ENCODE measurements at regions not wholly inside any gene's neighbourhood (a gene's known extent, or its start where the extent isn't known, plus 50 kb on each side); places are given as distances from the start of the nearest gene placed in this dataset.

- Histone ChIP-seq H3K36me3 (ENCODE audit: low read depth, missing control alignments) (no peaks in the 10 kb centered on the region), H3K4me3 (no peak overlapping the region), H3K9me3 (no peaks in the 10 kb centered on the region), H3K4me1 (no peaks in the 10 kb centered on the region), H3K27ac (no peak overlapping the region), H3K27me3 (no peaks in the 10 kb centered on the region)
- peak; percentile 26 for DNase-seq
- 38% methylated on average over 2 of the region's 2 CpGs for WGBS, 2 donors
- intact Hi-C loops (cut with DNase I; ENCODE audit: low total_unique reads), result no loop called here
- TF ChIP-seq, protein P1, sequence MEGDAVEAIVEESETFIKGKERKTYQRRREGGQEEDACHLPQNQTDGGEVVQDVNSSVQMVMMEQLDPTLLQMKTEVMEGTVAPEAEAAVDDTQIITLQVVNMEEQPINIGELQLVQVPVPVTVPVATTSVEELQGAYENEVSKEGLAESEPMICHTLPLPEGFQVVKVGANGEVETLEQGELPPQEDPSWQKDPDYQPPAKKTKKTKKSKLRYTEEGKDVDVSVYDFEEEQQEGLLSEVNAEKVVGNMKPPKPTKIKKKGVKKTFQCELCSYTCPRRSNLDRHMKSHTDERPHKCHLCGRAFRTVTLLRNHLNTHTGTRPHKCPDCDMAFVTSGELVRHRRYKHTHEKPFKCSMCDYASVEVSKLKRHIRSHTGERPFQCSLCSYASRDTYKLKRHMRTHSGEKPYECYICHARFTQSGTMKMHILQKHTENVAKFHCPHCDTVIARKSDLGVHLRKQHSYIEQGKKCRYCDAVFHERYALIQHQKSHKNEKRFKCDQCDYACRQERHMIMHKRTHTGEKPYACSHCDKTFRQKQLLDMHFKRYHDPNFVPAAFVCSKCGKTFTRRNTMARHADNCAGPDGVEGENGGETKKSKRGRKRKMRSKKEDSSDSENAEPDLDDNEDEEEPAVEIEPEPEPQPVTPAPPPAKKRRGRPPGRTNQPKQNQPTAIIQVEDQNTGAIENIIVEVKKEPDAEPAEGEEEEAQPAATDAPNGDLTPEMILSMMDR (IDR thresholded peaks at IDR 0.05), result no peak
- TF ChIP-seq POLR2A (IDR thresholded peaks at IDR 0.05), result no peak
These were observed 63.7 kb upstream of the COL21A1 start for GRCh38 chr6:56311061-56311460.

- Histone ChIP-seq H3K27ac (no peak overlapping the region), H3K4me3 (no peak overlapping the region), H3K27me3 (no peaks in the 10 kb centered on the region), H3K4me1 (no peaks in the 10 kb centered on the region), H3K9me3 (no peaks in the 10 kb centered on the region), H3K36me3 (ENCODE audit: low read depth, missing control alignments) (no peaks in the 10 kb centered on the region)
- intact Hi-C loops (cut with DNase I; ENCODE audit: low total_unique reads), result no loop called here
- no peak for DNase-seq
- WGBS, 2 donors, result 43 to 68% methylated on average over 1 of the region's 1 CpG
- TF ChIP-seq, protein P1 (IDR thresholded peaks at IDR 0.05), result no peak
- TF ChIP-seq POLR2A (IDR thresholded peaks at IDR 0.05), result no peak
These were observed 62.9 kb upstream of the COL21A1 start for GRCh38 chr6:56310241-56310640.

DNA sequence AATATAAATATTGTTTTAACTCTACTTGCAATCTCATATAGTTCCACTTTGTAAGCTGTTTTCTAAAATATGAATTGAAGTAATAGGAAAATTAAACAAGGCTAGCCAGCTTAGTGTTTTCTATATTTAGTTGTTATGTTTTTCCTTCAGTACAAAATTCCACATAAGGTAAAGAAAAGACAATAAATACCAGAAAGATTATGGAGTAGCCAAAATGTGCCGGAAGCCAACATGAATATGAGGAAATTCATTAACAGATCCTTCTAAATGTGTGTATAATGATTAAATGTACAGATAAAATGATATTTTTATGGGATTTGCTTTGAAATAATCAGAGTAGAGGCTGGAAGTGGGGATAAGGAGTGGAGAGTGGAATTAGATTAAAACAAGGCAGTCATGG lies 52.5 kb upstream of the COL21A1 start:
- Histone ChIP-seq H3K4me3 (no peak overlapping the region), H3K4me1 (no peaks in the 10 kb centered on the region), H3K36me3 (ENCODE audit: low read depth, missing control alignments) (no peaks in the 10 kb centered on the region), H3K9me3 (no peaks in the 10 kb centered on the region), H3K27ac (no peak overlapping the region), H3K27me3 (no peaks in the 10 kb centered on the region)
- no peak for DNase-seq
- WGBS, 2 donors, result 71 to 94% methylated on average over 1 of the region's 1 CpG
- intact Hi-C loops (cut with DNase I; ENCODE audit: low total_unique reads), result no loop called here
- TF ChIP-seq POLR2A (IDR thresholded peaks at IDR 0.05), result no peak
- TF ChIP-seq, protein P1 (IDR thresholded peaks at IDR 0.05), result no peak

DNA sequence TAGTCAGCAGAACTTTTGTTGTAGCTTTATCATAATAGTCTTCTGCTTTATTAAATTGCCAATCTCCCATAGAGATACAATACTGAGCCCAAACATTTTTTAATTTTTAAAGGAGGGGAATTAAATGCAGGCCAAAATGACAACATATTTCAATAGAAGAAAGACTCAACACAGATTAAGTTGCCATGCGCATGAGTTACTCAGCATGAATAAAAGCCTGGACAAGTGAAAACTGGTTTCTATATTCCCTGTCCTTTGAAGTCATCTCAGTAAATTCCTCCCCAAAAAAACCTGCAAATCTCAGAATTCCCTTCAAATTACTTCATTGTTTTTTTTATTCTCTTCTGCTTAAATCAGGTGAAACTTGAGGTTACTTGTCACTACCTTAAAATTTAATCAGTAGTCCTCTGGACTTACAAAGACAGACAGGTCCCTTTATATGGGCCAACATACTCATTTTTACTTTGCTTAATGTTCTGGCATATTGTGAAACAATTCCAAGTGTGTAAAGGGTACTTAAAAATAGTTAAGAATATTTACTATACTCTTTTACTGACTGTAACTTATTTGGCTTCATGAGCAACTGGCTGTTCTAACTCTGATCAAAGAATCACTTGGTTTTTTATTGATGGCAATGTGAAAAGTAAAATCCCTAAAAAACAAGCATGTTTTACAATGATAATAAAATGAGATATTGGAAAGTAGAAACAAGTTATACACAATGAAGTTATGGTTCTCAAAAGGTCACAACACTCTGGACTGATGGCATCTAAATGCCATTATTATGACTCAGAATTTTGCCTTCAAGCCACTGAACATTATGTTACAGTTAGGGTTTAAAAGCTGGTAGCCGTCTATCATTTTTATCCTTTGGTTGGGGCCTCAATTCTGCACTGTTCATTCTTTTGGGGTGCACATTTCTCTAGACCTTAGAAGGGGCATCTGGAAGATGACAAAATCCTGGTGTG lies 49.9 kb upstream of the COL21A1 start:
- H3K27ac ChIP-seq, result no peak overlapping the region
- 85 to 86% methylated on average over 2 of the region's 2 CpGs for WGBS, 2 donors
- no peaks in the 10 kb centered on the region for H3K27me3 ChIP-seq
- no peak for TF ChIP-seq POLR2A (IDR thresholded peaks at IDR 0.05)
- TF ChIP-seq, protein P1 (IDR thresholded peaks at IDR 0.05), result no peak
- no peaks in the 10 kb centered on the region for H3K9me3 ChIP-seq
- intact Hi-C loops (cut with DNase I; ENCODE audit: low total_unique reads), result no loop called here
- H3K4me3 ChIP-seq, result no peak overlapping the region
- H3K4me1 ChIP-seq, result no peaks in the 10 kb centered on the region
- DNase-seq, result no peak
- H3K36me3 ChIP-seq (ENCODE audit: low read depth, missing control alignments), result no peaks in the 10 kb centered on the region
